H1 (cell line): ENCODE measurements at regions not wholly inside any gene's neighbourhood (a gene's known extent, or its start where the extent isn't known, plus 50 kb on each side); places are given as distances from the start of the nearest gene placed in this dataset.
A peak's percentile ranks its signal among the peaks of the same experiment; 100 is the strongest.

ENCODE experiments used
- CHD7 ChIP-seq: fragments of 300-600 bp; sonication (generic); IDR thresholded peaks from 2 replicates; pipeline ENCODE4 v1.7.1; 2012; ENCODE audit warnings: low read length, moderate library complexity, mild to moderate bottlenecking, inconsistent platforms; ENCODE audit not compliant: insufficient replicate concordance
- JUN ChIP-seq: IDR thresholded peaks from 2 replicates; pipeline ENCODE4 v1.6.1; 2011; ENCODE audit warnings: low read depth, mild to moderate bottlenecking, improper control_type of control experiment, low read length
- NANOG ChIP-seq: IDR thresholded peaks from 2 replicates; pipeline ENCODE4 v1.6.1; 2011; ENCODE audit warnings: low read length, low read depth, mild to moderate bottlenecking, inconsistent platforms; ENCODE audit not compliant: insufficient read depth, poor library complexity, severe bottlenecking
- NRF1 ChIP-seq: IDR thresholded peaks from 2 replicates; pipeline ENCODE4 v1.6.1; 2011; ENCODE audit warnings: mild to moderate bottlenecking, low read depth, low read length, improper control_type of control experiment
- POLR2A ChIP-seq, 2 experiments: IDR thresholded peaks; 1 replicate in 1 of 2; 2 replicates in 1 of 2; pipeline ENCODE4 v1.6.1; 2011; ENCODE audit warnings: low read depth in 2 of 2, low read length in 2 of 2, mild to moderate bottlenecking in 2 of 2; ENCODE audit errors: control extremely low read depth in 1 of 2
- RFX5 ChIP-seq: IDR thresholded peaks from 2 replicates; pipeline ENCODE4 v1.6.1; 2011; ENCODE audit warnings: low read depth, low read length, improper control_type of control experiment, borderline replicate concordance
- TAF1 ChIP-seq: IDR thresholded peaks from 2 replicates; pipeline ENCODE4 v1.6.1; 2011; ENCODE audit warnings: mild to moderate bottlenecking, low read depth, low read length
- TAF7 ChIP-seq: optimal IDR thresholded peaks from 2 replicates; pipeline ENCODE3; 2011; ENCODE audit warnings: low read depth, mild to moderate bottlenecking, inconsistent platforms, low read length, moderate library complexity, borderline replicate concordance
- TEAD4 ChIP-seq: IDR thresholded peaks from 2 replicates; pipeline ENCODE4 v1.6.1; 2012; ENCODE audit warnings: low read depth, low read length, inconsistent platforms, mixed read lengths
- TF ChIP-seq, protein P1 (sequence below): IDR thresholded peaks from 2 replicates; pipeline ENCODE4 v1.6.1; 2012; ENCODE audit warnings: inconsistent platforms

GRCh38 chr13:99140831-99141230 is 59.8 kb upstream of the UBAC2 start (continued):
- TF ChIP-seq NRF1 (no peak), RFX5 (no peak), NANOG (no peak), JUN (no peak), TAF1 (no peak), TEAD4 (0 out of 2 replicates have a peak, but pooled peaks have one; percentile 34), POLR2A (IDR thresholded peaks at IDR 0.05; ENCODE audit: control extremely low read depth in 1 of 2, low read depth in 2 of 2, low read length in 2 of 2) (no peak), CHD7 (no peak), TAF7 (no peak)
- TF ChIP-seq, protein P1, sequence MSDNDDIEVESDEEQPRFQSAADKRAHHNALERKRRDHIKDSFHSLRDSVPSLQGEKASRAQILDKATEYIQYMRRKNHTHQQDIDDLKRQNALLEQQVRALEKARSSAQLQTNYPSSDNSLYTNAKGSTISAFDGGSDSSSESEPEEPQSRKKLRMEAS, result no peak
